ENCODE measurements at regions not wholly inside any gene's neighbourhood (a gene's known extent, or its start where the extent isn't known, plus 50 kb on each side); places are given as distances from the start of the nearest gene placed in this dataset.
"Not testable (repeated sequence)": the region's sequence is repeated elsewhere in the genome, so short reads cannot be mapped to it uniquely, and the experiment has no call there.

- intact Hi-C loops (cut with DNase I) = no loop called here
- H3K4me3 ChIP-seq = no peak overlapping the region
- H3K4me1 ChIP-seq = no peaks in the 10 kb centered on the region
- TF ChIP-seq CTCF (IDR thresholded peaks at IDR 0.05) = no peak
- ATAC-seq (no peak), DNase-seq (no peak)
- no peak overlapping the region for H3K27ac ChIP-seq
- no peaks in the 10 kb centered on the region for H3K36me3 ChIP-seq
- H3K27me3 ChIP-seq = no peaks in the 10 kb centered on the region
- H3K9me3 ChIP-seq = no peaks in the 10 kb centered on the region
These were observed 1247.0 kb upstream of the GYPC start for GRCh38 chr2:125408874-125409538.

DNA sequence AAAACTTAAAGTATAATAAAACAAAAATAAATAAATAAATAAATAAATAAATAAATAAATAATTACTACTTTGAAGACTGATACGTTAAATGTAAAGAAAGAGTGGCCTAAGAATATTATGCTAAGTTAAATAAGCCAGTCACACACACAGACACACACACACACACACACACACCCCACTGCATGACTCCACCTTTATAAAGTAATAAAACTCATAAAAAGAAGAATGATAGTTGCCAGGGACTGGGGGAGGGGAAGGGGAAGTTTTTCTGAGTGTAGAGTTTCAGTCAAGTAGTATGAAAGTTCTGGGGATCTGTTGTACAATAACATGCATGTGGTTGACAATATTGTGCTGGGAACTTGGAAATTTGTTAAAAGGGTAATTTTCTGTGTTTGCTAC is 1237.5 kb upstream of the GYPC start:
- ATAC-seq = no peak
- Histone ChIP-seq H3K4me3 (no peak overlapping the region), H3K9me3 (no peaks in the 10 kb centered on the region), H3K27ac (no peak overlapping the region), H3K4me1 (no peaks in the 10 kb centered on the region), H3K27me3 (no peaks in the 10 kb centered on the region), H3K36me3 (no peaks in the 10 kb centered on the region)
- TF ChIP-seq CTCF (IDR thresholded peaks at IDR 0.05) = no peak
- no peak for DNase-seq
- intact Hi-C loops (cut with DNase I) = no loop called here

DNA sequence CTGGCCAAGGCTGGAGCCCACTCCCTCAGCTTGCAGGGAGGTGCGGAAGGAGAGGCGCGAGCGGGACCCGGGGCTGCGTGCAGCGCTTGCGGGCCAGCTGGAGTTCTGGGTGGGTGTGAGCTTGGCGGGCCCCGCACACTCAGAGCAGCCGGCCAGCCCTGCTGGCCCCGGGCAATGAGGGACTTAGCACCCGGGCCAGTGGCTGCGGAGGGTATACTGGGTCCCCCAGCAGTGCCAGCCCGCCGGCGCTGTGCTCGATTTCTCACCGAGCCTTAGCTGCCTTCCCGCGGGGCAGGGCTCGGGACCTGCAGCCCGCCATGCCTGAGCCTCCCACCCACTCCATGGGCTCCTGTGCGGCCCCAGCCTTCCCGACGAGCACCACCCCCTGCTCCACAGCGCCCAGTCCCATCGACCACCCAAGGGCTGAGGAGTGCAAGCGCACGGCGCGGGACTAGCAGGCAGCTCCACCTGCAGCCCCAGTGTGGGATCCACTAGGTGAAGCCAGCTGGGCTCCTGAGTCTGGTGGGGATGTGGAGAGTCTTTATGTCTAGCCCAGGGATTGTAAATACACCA is 1233.7 kb upstream of the GYPC start:
- H3K27me3 ChIP-seq; intact Hi-C loops (cut with DNase I); H3K27ac ChIP-seq; DNase-seq; H3K4me1 ChIP-seq; H3K4me3 ChIP-seq; ATAC-seq; H3K36me3 ChIP-seq; H3K9me3 ChIP-seq: not testable (repeated sequence)

DNA sequence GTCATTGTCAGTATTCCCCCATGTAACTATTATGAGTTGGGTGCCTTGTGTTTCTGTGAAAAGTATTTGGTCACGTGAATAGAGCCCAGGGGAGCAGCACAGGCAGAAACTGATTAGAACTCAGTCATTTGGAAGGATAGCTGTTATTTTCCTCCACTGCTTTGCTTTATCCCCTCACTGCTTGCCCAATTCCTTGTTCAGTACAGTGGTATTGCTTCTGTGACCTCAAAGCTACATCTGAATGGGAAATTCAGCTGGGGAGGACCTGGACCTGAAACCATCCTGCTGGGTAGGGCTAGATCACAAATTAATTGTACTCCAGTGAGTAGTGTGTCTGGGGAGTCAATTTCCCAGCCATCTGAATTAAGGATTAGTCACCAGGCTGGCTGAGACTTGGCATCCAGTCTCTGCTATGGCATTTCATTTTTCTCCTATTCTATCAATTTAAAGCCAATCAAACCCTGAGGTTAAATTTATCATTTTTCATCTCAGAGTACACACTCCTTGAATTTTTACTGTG is 1231.6 kb upstream of the GYPC start:
- no peak overlapping the region for H3K4me3 ChIP-seq
- no peak for DNase-seq
- H3K9me3 ChIP-seq = no peaks in the 10 kb centered on the region
- no peaks in the 10 kb centered on the region for H3K4me1 ChIP-seq
- no peak for ATAC-seq
- no peak for TF ChIP-seq CTCF (IDR thresholded peaks at IDR 0.05)
- no peaks in the 10 kb centered on the region for H3K36me3 ChIP-seq
- H3K27me3 ChIP-seq = no peaks in the 10 kb centered on the region
- intact Hi-C loops (cut with DNase I) = no loop called here
- no peak overlapping the region for H3K27ac ChIP-seq

DNA sequence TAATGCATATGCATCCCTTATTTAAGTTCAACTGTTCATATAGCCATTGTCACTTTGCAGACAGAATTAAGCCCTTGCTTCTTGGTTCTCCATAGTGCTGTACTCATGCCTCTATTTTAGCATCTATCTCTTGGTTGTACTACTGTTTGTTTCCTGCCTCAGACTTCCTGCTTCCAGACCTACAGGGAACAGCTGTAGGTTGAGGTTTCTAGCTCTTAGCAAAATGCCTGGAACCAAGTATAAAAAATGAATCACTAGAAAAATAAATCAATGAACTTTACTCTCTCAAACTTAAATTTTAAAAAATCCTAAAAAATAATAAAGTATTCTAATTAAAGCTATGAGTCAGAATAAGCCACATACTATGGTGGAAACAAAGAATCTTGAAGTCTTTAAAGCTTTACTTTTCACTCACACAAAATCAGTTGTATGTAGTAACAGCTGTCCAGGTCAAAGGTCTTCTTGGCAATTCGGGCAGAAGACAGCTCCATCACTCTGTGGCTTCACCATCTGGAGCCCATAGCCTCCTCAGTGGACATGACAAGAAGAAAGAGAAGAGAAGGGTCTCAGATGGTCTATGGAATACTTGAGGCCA is 1228.1 kb upstream of the GYPC start:
- H3K36me3 ChIP-seq = no peaks in the 10 kb centered on the region
- H3K4me3 ChIP-seq = no peak overlapping the region
- no peak for ATAC-seq
- DNase-seq = no peak
- intact Hi-C loops (cut with DNase I) = no loop called here
- no peaks in the 10 kb centered on the region for H3K9me3 ChIP-seq
- TF ChIP-seq CTCF (IDR thresholded peaks at IDR 0.05) = no peak
- H3K27me3 ChIP-seq = no peaks in the 10 kb centered on the region
- H3K4me1 ChIP-seq = no peaks in the 10 kb centered on the region
- H3K27ac ChIP-seq = no peak overlapping the region

- Histone ChIP-seq H3K9me3 (no peaks in the 10 kb centered on the region), H3K4me3 (no peak overlapping the region), H3K4me1 (no peaks in the 10 kb centered on the region), H3K27me3 (no peaks in the 10 kb centered on the region), H3K27ac (no peak overlapping the region), H3K36me3 (no peaks in the 10 kb centered on the region)
- no peak for ATAC-seq
- intact Hi-C loops (cut with DNase I) = no loop called here
- no peak for DNase-seq
- TF ChIP-seq CTCF (IDR thresholded peaks at IDR 0.05) = no peak
These were observed 1211.9 kb upstream of the GYPC start for GRCh38 chr2:125444106-125444505.

All from upper lobe of right lung (tissue), 1 donor.